ENCODE measurements at regions not wholly inside any gene's neighbourhood (a gene's known extent, or its start where the extent isn't known, plus 50 kb on each side); places are given as distances from the start of the nearest gene placed in this dataset.

GRCh38 chr9:12908895-12909294, 134.1 kb downstream of the LURAP1L start:
- Histone ChIP-seq H3K27me3 (no peaks in the 10 kb centered on the region), H3K36me3 (replicated peaks in 1 of 2) (no peaks in the 10 kb centered on the region), H3K27ac (no peak overlapping the region), H3K4me1 (replicated peaks in 1 of 2) (no peaks in the 10 kb centered on the region), H3K9me3 (replicated peaks in 1 of 3) (no peaks in the 10 kb centered on the region), H3K4me3 (no peak overlapping the region)
- TF ChIP-seq CTCF (IDR thresholded peaks at IDR 0.05) (no peak), POLR2A (IDR thresholded peaks at IDR 0.05) (no peak)
- 60 to 78% (median 72%) methylated on average over 3 of the region's 3 CpGs for WGBS, 4 donors
- intact Hi-C loops (cut with DNase I): no loop called here
- DNase-seq: no peak

GRCh38 chr9:12915366-12915954, 140.6 kb downstream of the LURAP1L start:
- WGBS, 4 donors: 65 to 75% (median 67%) methylated on average over 3 of the region's 3 CpGs
- H3K9me3 ChIP-seq (replicated peaks in 1 of 3): no peaks in the 10 kb centered on the region
- no peak overlapping the region for H3K4me3 ChIP-seq
- TF ChIP-seq CTCF (IDR thresholded peaks at IDR 0.05): no peak
- no peak for TF ChIP-seq POLR2A (IDR thresholded peaks at IDR 0.05)
- no peaks in the 10 kb centered on the region for H3K27me3 ChIP-seq
- no peak overlapping the region for H3K27ac ChIP-seq
- intact Hi-C loops (cut with DNase I): no loop called here
- no peaks in the 10 kb centered on the region for H3K36me3 ChIP-seq (replicated peaks in 1 of 2)
- DNase-seq: no peak
- H3K4me1 ChIP-seq (replicated peaks in 1 of 2): no peaks in the 10 kb centered on the region

DNA sequence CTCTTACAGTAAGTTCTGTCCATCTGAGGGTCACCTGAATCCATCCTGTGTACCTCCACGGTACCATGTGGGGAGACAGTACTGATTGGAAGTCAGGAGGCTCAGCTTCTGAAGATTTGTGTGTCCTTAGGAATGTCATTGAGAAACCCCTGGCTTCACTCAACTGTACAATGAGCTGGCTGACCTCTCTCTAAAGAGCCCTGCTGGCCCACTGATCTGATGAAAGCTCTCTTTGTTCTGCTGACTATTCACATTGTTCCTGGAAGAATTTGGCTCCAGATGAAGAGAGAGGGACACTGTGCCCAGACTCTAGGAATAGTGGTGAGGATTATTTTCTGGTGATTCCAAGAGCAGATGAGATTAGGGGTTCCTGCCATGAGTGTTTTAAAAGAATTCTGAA, 141.2 kb downstream of the LURAP1L start:
- DNase-seq: no peak
- Histone ChIP-seq H3K4me3 (no peak overlapping the region), H3K27me3 (no peaks in the 10 kb centered on the region), H3K4me1 (replicated peaks in 1 of 2) (no peaks in the 10 kb centered on the region), H3K36me3 (replicated peaks in 1 of 2) (no peaks in the 10 kb centered on the region), H3K9me3 (replicated peaks in 1 of 3) (no peaks in the 10 kb centered on the region), H3K27ac (no peak overlapping the region)
- WGBS, 4 donors: 58 to 70% (median 69%) methylated on average over 1 of the region's 1 CpG
- intact Hi-C loops (cut with DNase I): no loop called here
- TF ChIP-seq CTCF (IDR thresholded peaks at IDR 0.05) (no peak), POLR2A (IDR thresholded peaks at IDR 0.05) (no peak)

DNA sequence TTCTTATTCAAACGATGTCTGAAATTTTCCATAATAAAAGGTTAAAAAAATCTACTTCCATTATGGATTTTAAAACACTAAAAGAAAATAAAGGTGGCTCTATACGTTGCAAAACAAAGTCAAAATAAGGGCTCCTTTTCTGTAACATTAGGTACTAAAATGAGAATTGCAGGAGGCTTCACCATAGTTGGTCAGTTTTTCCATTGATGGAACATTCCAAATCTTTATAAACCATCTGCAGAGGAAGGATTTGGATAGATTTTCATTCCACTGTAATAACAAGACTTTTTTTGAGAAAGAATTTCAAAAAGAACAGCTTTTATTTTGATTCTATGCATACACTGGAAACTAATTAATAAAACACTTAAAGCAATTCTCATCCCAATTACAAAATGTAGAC, 145.6 kb downstream of the LURAP1L start:
- no peaks in the 10 kb centered on the region for H3K4me1 ChIP-seq (replicated peaks in 1 of 2)
- TF ChIP-seq CTCF (IDR thresholded peaks at IDR 0.05): no peak
- H3K9me3 ChIP-seq (replicated peaks in 1 of 3): no peaks in the 10 kb centered on the region
- WGBS, 4 donors: 62 to 74% (median 70%) methylated on average over 2 of the region's 2 CpGs
- intact Hi-C loops (cut with DNase I): no loop called here
- H3K4me3 ChIP-seq: no peak overlapping the region
- H3K27me3 ChIP-seq: no peaks in the 10 kb centered on the region
- H3K36me3 ChIP-seq (replicated peaks in 1 of 2): no peaks in the 10 kb centered on the region
- H3K27ac ChIP-seq: no peak overlapping the region
- DNase-seq: no peak

Measured in adrenal gland (tissue), 9 donors.